GM23338 (cell line): ENCODE measurements at regions not wholly inside any gene's neighbourhood (a gene's known extent, or its start where the extent isn't known, plus 50 kb on each side); places are given as distances from the start of the nearest gene placed in this dataset.

ENCODE experiments used
- ATAC-seq: fragments of 200-7000 bp; cut with Tn5 transposase; 3 replicates; pipeline ENCODE4 v1.9.1; 2020
- DNase-seq: peaks from one replicate; pipeline ENCODE4 v3.0.0-alpha.2; 2015; ENCODE audit warnings: low spot score
- H2AFZ ChIP-seq: fragments of 200-600 bp; sonication (generic); 2 replicates; pipeline ENCODE4 v1.8.0; 2016; ENCODE audit warnings: antibody characterized with exemption, mild to moderate bottlenecking, moderate library complexity
- H3F3A ChIP-seq: fragments of 200-600 bp; sonication (generic); replicated peaks from 2 replicates; pipeline ENCODE4 v1.8.0; 2017; ENCODE audit warnings: antibody characterized with exemption, mixed run types, low read depth
- H3K27ac ChIP-seq: fragments of 200-600 bp; sonication (generic); 2 replicates; pipeline ENCODE4 v1.6.1; 2016; ENCODE audit warnings: low read depth
- H3K27me3 ChIP-seq: fragments of 200-600 bp; sonication (generic); 2 replicates; pipeline ENCODE4 v1.8.0; 2016; ENCODE audit warnings: mild to moderate bottlenecking, mixed run types, moderate library complexity; ENCODE audit not compliant: insufficient read depth
- H3K36me3 ChIP-seq: fragments of 200-600 bp; sonication (generic); 2 replicates; pipeline ENCODE4 v1.8.0; 2016; ENCODE audit warnings: mild to moderate bottlenecking; ENCODE audit not compliant: insufficient read depth
- H3K4me1 ChIP-seq: fragments of 200-600 bp; sonication (generic); 2 replicates; pipeline ENCODE4 v1.8.0; 2016; ENCODE audit warnings: mild to moderate bottlenecking, moderate library complexity; ENCODE audit not compliant: insufficient read depth
- H3K4me2 ChIP-seq: fragments of 200-600 bp; sonication (generic); 2 replicates; pipeline ENCODE4 v1.7.1; 2017; ENCODE audit warnings: mixed run types
- H3K4me3 ChIP-seq: fragments of 200-600 bp; sonication (generic); 2 replicates; pipeline ENCODE4 v1.6.1; 2016; ENCODE audit warnings: mixed run types
- H3K79me2 ChIP-seq: fragments of 200-600 bp; sonication (generic); replicated peaks from 2 replicates; pipeline ENCODE4 v1.8.0; 2017; ENCODE audit warnings: mild to moderate bottlenecking; ENCODE audit not compliant: insufficient read depth
- H3K9me2 ChIP-seq: fragments of 200-600 bp; sonication (generic); 2 replicates; pipeline ENCODE4 v1.8.0; 2017; ENCODE audit not compliant: insufficient read depth
- H4K20me1 ChIP-seq: fragments of 200-600 bp; sonication (generic); replicated peaks from 2 replicates; pipeline ENCODE4 v1.8.0; 2017; ENCODE audit warnings: mild to moderate bottlenecking; ENCODE audit not compliant: insufficient read depth
- H3K27ac Mint-ChIP-seq: 2 replicates; pipeline ENCODE4 v1.8.0; 2020; ENCODE audit warnings: inconsistent platforms, mild to moderate bottlenecking, moderate library complexity, mixed read lengths
- H3K27me3 Mint-ChIP-seq: 3 replicates; pipeline ENCODE4 v1.8.0; 2022; ENCODE audit warnings: low read depth, mild to moderate bottlenecking, moderate library complexity, mixed read lengths, inconsistent platforms; ENCODE audit not compliant: insufficient read depth, poor library complexity
- H3K36me3 Mint-ChIP-seq: 3 replicates; pipeline ENCODE4 v1.8.0; 2021; ENCODE audit warnings: low read depth, mild to moderate bottlenecking, inconsistent platforms, moderate library complexity, mixed read lengths
- H3K4me1 Mint-ChIP-seq: 3 replicates; pipeline ENCODE4 v1.8.0; 2020; ENCODE audit warnings: mild to moderate bottlenecking, inconsistent platforms, mixed read lengths
- H3K4me3 Mint-ChIP-seq: 3 replicates; pipeline ENCODE4 v1.8.0; 2021; ENCODE audit warnings: moderate library complexity, mild to moderate bottlenecking, inconsistent platforms, mixed read lengths
- H3K9me3 Mint-ChIP-seq: 3 replicates; pipeline ENCODE4 v1.8.0; 2020; ENCODE audit warnings: moderate library complexity, mild to moderate bottlenecking, inconsistent platforms, mixed read lengths
- CREB1 ChIP-seq: fragments of 250-450 bp; sonication (Bioruptor Pico); IDR thresholded peaks from 2 replicates; pipeline ENCODE4 v1.5.0; 2020; ENCODE audit warnings: low read depth, mild to moderate bottlenecking, moderate library complexity
- EZH2 ChIP-seq: fragments of 200-600 bp; sonication (generic); IDR thresholded peaks from one replicate; pipeline ENCODE4 v1.8.0; 2017; ENCODE audit warnings: antibody characterized with exemption, mild to moderate bottlenecking, low read depth; ENCODE audit not compliant: unreplicated experiment
- EZH2phosphoT487 ChIP-seq: fragments of 200-600 bp; sonication (generic); IDR thresholded peaks from one replicate; pipeline ENCODE4 v1.8.1; 2018; ENCODE audit warnings: antibody characterized with exemption; ENCODE audit not compliant: unreplicated experiment
- JUNB ChIP-seq: IDR thresholded peaks from one replicate; pipeline ENCODE4 v1.6.1; 2016; ENCODE audit warnings: antibody characterized with exemption; ENCODE audit not compliant: unreplicated experiment
- NANOG ChIP-seq: IDR thresholded peaks from 2 replicates; pipeline ENCODE4 v1.6.1; 2016; ENCODE audit warnings: antibody characterized with exemption, borderline replicate concordance
- POLR2AphosphoS5 ChIP-seq: IDR thresholded peaks from 2 replicates; pipeline ENCODE4 v1.6.1; 2016; ENCODE audit warnings: antibody characterized with exemption, low read depth
- STAT1 ChIP-seq: IDR thresholded peaks from one replicate; pipeline ENCODE4 v1.6.1; 2016; ENCODE audit warnings: antibody characterized with exemption; ENCODE audit not compliant: unreplicated experiment
- ZNF114 ChIP-seq: fragments of 250-450 bp; sonication (Bioruptor Pico); IDR thresholded peaks from 2 replicates; pipeline ENCODE4 v1.5.0; 2020; ENCODE audit warnings: mild to moderate bottlenecking, moderate library complexity
- ZNF331 ChIP-seq: fragments of 250-450 bp; sonication (Bioruptor Pico); IDR thresholded peaks from 2 replicates; pipeline ENCODE4 v1.5.0; 2020; ENCODE audit warnings: low read depth, mild to moderate bottlenecking, moderate library complexity
- TF ChIP-seq, protein P1 (sequence below): IDR thresholded peaks from 2 replicates; pipeline ENCODE4 v1.6.1; 2016; ENCODE audit warnings: antibody characterized with exemption
- TF ChIP-seq, protein P2 (sequence below): IDR thresholded peaks from one replicate; pipeline ENCODE4 v1.6.1; 2018; ENCODE audit warnings: antibody characterized with exemption; ENCODE audit not compliant: unreplicated experiment
- TF ChIP-seq, protein P3 (sequence below), 2 experiments: fragments of 200-600 bp in 1 of 2; sonication (generic) in 1 of 2; conservative IDR thresholded peaks; 2 replicates each; pipeline versions ENCODE4 v1.5.1 to v1.6.1; 2016 to 2017; ENCODE audit warnings: antibody characterized with exemption in 2 of 2, low read depth in 2 of 2, mild to moderate bottlenecking in 2 of 2, moderate library complexity in 1 of 2
- TF ChIP-seq, protein P4 (sequence below): fragments of 250-450 bp; sonication (Bioruptor Pico); IDR thresholded peaks from 2 replicates; pipeline ENCODE4 v1.5.0; 2020; ENCODE audit warnings: mild to moderate bottlenecking, moderate library complexity

DNA sequence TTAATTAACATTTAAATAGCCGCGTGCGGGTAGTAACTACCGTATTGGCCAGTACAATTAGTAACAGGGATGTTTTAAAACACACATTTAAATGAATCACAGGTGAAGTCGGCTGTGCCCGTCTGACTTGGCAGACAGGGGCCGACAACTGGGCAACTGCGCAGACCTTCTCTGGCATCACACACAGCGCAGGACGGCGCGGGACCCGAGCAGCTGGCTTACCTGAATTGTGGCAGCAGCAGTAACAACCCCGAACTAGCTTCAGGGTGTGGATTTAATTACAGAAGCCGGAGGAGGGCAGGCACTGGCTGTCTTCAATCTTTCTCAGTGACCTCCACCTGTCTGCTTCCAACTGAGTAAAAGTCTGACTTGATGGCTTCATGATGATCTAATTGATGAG, 91.7 kb downstream of the DACT2 start:
- ATAC-seq: no peak
- DNase-seq: no peak
- Mint-ChIP-seq H3K36me3 (no peaks in the 10 kb centered on the region), H3K4me3 (no peak overlapping the region), H3K9me3 (no peaks in the 10 kb centered on the region), H3K27ac (no peak overlapping the region), H3K4me1 (peaks cover 40% of the 10 kb centered on the region), H3K27me3 (peaks cover 5% of the 10 kb centered on the region)
- no peak overlapping the region for H3K4me3 ChIP-seq
- H2AFZ ChIP-seq: no peak overlapping the region
- no peaks in the 10 kb centered on the region for H3K9me2 ChIP-seq
- H3K4me2 ChIP-seq: no peak overlapping the region
- H3F3A ChIP-seq: no peaks in the 10 kb centered on the region
- no peaks in the 10 kb centered on the region for H3K36me3 ChIP-seq
- H3K79me2 ChIP-seq: no peaks in the 10 kb centered on the region
- TF ChIP-seq JUNB (no peak), EZH2phosphoT487 (no peak), POLR2AphosphoS5 (no peak), NANOG (no peak), ZNF114 (no peak), EZH2 (no peak), ZNF331 (CRISPR knock-in tag) (no peak), CREB1 (CRISPR knock-in tag) (no peak), STAT1 (no peak)
- TF ChIP-seq, protein P1, sequence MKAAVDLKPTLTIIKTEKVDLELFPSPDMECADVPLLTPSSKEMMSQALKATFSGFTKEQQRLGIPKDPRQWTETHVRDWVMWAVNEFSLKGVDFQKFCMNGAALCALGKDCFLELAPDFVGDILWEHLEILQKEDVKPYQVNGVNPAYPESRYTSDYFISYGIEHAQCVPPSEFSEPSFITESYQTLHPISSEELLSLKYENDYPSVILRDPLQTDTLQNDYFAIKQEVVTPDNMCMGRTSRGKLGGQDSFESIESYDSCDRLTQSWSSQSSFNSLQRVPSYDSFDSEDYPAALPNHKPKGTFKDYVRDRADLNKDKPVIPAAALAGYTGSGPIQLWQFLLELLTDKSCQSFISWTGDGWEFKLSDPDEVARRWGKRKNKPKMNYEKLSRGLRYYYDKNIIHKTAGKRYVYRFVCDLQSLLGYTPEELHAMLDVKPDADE: no peak
- TF ChIP-seq, protein P2, sequence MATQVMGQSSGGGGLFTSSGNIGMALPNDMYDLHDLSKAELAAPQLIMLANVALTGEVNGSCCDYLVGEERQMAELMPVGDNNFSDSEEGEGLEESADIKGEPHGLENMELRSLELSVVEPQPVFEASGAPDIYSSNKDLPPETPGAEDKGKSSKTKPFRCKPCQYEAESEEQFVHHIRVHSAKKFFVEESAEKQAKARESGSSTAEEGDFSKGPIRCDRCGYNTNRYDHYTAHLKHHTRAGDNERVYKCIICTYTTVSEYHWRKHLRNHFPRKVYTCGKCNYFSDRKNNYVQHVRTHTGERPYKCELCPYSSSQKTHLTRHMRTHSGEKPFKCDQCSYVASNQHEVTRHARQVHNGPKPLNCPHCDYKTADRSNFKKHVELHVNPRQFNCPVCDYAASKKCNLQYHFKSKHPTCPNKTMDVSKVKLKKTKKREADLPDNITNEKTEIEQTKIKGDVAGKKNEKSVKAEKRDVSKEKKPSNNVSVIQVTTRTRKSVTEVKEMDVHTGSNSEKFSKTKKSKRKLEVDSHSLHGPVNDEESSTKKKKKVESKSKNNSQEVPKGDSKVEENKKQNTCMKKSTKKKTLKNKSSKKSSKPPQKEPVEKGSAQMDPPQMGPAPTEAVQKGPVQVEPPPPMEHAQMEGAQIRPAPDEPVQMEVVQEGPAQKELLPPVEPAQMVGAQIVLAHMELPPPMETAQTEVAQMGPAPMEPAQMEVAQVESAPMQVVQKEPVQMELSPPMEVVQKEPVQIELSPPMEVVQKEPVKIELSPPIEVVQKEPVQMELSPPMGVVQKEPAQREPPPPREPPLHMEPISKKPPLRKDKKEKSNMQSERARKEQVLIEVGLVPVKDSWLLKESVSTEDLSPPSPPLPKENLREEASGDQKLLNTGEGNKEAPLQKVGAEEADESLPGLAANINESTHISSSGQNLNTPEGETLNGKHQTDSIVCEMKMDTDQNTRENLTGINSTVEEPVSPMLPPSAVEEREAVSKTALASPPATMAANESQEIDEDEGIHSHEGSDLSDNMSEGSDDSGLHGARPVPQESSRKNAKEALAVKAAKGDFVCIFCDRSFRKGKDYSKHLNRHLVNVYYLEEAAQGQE: no peak
- TF ChIP-seq, protein P3, sequence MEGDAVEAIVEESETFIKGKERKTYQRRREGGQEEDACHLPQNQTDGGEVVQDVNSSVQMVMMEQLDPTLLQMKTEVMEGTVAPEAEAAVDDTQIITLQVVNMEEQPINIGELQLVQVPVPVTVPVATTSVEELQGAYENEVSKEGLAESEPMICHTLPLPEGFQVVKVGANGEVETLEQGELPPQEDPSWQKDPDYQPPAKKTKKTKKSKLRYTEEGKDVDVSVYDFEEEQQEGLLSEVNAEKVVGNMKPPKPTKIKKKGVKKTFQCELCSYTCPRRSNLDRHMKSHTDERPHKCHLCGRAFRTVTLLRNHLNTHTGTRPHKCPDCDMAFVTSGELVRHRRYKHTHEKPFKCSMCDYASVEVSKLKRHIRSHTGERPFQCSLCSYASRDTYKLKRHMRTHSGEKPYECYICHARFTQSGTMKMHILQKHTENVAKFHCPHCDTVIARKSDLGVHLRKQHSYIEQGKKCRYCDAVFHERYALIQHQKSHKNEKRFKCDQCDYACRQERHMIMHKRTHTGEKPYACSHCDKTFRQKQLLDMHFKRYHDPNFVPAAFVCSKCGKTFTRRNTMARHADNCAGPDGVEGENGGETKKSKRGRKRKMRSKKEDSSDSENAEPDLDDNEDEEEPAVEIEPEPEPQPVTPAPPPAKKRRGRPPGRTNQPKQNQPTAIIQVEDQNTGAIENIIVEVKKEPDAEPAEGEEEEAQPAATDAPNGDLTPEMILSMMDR (conservative IDR thresholded peaks at IDR 0.05; ENCODE audit: low read depth in 2 of 2): no peak
- TF ChIP-seq, protein P4, sequence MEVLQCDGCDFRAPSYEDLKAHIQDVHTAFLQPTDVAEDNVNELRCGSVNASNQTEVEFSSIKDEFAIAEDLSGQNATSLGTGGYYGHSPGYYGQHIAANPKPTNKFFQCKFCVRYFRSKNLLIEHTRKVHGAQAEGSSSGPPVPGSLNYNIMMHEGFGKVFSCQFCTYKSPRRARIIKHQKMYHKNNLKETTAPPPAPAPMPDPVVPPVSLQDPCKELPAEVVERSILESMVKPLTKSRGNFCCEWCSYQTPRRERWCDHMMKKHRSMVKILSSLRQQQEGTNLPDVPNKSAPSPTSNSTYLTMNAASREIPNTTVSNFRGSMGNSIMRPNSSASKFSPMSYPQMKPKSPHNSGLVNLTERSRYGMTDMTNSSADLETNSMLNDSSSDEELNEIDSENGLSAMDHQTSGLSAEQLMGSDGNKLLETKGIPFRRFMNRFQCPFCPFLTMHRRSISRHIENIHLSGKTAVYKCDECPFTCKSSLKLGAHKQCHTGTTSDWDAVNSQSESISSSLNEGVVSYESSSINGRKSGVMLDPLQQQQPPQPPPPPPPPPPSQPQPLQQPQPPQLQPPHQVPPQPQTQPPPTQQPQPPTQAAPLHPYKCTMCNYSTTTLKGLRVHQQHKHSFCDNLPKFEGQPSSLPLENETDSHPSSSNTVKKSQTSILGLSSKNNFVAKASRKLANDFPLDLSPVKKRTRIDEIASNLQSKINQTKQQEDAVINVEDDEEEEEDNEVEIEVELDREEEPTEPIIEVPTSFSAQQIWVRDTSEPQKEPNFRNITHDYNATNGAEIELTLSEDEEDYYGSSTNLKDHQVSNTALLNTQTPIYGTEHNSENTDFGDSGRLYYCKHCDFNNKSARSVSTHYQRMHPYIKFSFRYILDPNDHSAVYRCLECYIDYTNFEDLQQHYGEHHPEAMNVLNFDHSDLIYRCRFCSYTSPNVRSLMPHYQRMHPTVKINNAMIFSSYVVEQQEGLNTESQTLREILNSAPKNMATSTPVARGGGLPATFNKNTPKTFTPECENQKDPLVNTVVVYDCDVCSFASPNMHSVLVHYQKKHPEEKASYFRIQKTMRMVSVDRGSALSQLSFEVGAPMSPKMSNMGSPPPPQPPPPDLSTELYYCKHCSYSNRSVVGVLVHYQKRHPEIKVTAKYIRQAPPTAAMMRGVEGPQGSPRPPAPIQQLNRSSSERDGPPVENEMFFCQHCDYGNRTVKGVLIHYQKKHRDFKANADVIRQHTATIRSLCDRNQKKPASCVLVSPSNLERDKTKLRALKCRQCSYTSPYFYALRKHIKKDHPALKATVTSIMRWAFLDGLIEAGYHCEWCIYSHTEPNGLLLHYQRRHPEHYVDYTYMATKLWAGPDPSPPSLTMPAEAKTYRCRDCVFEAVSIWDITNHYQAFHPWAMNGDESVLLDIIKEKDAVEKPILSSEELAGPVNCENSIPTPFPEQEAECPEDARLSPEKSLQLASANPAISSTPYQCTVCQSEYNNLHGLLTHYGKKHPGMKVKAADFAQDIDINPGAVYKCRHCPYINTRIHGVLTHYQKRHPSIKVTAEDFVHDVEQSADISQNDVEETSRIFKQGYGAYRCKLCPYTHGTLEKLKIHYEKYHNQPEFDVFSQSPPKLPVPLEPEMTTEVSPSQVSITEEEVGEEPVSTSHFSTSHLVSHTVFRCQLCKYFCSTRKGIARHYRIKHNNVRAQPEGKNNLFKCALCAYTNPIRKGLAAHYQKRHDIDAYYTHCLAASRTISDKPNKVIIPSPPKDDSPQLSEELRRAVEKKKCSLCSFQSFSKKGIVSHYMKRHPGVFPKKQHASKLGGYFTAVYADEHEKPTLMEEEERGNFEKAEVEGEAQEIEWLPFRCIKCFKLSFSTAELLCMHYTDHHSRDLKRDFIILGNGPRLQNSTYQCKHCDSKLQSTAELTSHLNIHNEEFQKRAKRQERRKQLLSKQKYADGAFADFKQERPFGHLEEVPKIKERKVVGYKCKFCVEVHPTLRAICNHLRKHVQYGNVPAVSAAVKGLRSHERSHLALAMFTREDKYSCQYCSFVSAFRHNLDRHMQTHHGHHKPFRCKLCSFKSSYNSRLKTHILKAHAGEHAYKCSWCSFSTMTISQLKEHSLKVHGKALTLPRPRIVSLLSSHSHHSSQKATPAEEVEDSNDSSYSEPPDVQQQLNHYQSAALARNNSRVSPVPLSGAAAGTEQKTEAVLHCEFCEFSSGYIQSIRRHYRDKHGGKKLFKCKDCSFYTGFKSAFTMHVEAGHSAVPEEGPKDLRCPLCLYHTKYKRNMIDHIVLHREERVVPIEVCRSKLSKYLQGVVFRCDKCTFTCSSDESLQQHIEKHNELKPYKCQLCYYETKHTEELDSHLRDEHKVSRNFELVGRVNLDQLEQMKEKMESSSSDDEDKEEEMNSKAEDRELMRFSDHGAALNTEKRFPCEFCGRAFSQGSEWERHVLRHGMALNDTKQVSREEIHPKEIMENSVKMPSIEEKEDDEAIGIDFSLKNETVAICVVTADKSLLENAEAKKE (CRISPR knock-in tag): no peak
- H4K20me1 ChIP-seq: no peaks in the 10 kb centered on the region
- peaks cover 5% of the 10 kb centered on the region; the same call in 1 of the 2 replicates for H3K4me1 ChIP-seq
- H3K27me3 ChIP-seq: no peaks in the 10 kb centered on the region
- no peak overlapping the region for H3K27ac ChIP-seq
